ENCODE measurements at regions not wholly inside any gene's neighbourhood (a gene's known extent, or its start where the extent isn't known, plus 50 kb on each side); places are given as distances from the start of the nearest gene placed in this dataset.
"Not testable (repeated sequence)": the region's sequence is repeated elsewhere in the genome, so short reads cannot be mapped to it uniquely, and the experiment has no call there.

- DNase-seq = no peak
Measured at GRCh38 chr2:186980787-186981550, 132.0 kb upstream of the ZSWIM2 start.

- DNase-seq = no peak
Measured at GRCh38 chr2:186980117-186980442, 131.1 kb upstream of the ZSWIM2 start.

- DNase-seq = no peak
Measured at GRCh38 chr2:186979439-186980116, 130.6 kb upstream of the ZSWIM2 start.

- DNase-seq = no peak
Measured at GRCh38 chr2:186977433-186978045, 128.6 kb upstream of the ZSWIM2 start.

GRCh38 chr2:186976329-186976728, 127.4 kb upstream of the ZSWIM2 start:
- no peak for DNase-seq

GRCh38 chr2:186972281-186972970, 123.5 kb upstream of the ZSWIM2 start:
- no peak for DNase-seq

GRCh38 chr2:186968277-186968676, 119.3 kb upstream of the ZSWIM2 start:
- no peak for DNase-seq

- DNase-seq = no peak
Measured at GRCh38 chr2:186966015-186966414, 117.0 kb upstream of the ZSWIM2 start.

GRCh38 chr2:186962085-186962747, 113.2 kb upstream of the ZSWIM2 start:
- no peak for DNase-seq

- DNase-seq = not testable (repeated sequence)
Measured at GRCh38 chr2:186960241-186960640, 111.3 kb upstream of the ZSWIM2 start.

GRCh38 chr2:186959486-186959885, 110.5 kb upstream of the ZSWIM2 start:
- DNase-seq = no peak

GRCh38 chr2:186950694-186951093, 101.7 kb upstream of the ZSWIM2 start:
- no peak for DNase-seq

GRCh38 chr2:186949726-186950256, 100.8 kb upstream of the ZSWIM2 start:
- DNase-seq = no peak

- DNase-seq = no peak
Measured at GRCh38 chr2:186947516-186947915, 98.5 kb upstream of the ZSWIM2 start.

GRCh38 chr2:186946896-186947467, 98.0 kb upstream of the ZSWIM2 start:
- no peak for DNase-seq

GRCh38 chr2:186941853-186942252, 92.9 kb upstream of the ZSWIM2 start:
- no peak for DNase-seq

- no peak for DNase-seq
Measured at GRCh38 chr2:186940463-186940862, 91.5 kb upstream of the ZSWIM2 start.

- no peak for DNase-seq
Measured at GRCh38 chr2:186934420-186934819, 85.5 kb upstream of the ZSWIM2 start.

GRCh38 chr2:186927867-186928191, 78.9 kb upstream of the ZSWIM2 start:
- no peak for DNase-seq

GRCh38 chr2:186927185-186927866, 78.4 kb upstream of the ZSWIM2 start:
- DNase-seq = no peak

- no peak for DNase-seq
Measured at GRCh38 chr2:186925514-186925913, 76.5 kb upstream of the ZSWIM2 start.

GRCh38 chr2:186922316-186922715, 73.3 kb upstream of the ZSWIM2 start:
- not testable (repeated sequence) for DNase-seq

All from activated CD4-positive, alpha-beta T cell treated with anti-CD3 and anti-CD28 coated beads, Interleukin-2, amount 50 U/mL, for 16 hours (primary cell).